ENCODE measurements at regions not wholly inside any gene's neighbourhood (a gene's known extent, or its start where the extent isn't known, plus 50 kb on each side); places are given as distances from the start of the nearest gene placed in this dataset.

GRCh38 chr10:6782378-6782777, 202.3 kb upstream of the PRKCQ start:
- TF ChIP-seq POLR2A (IDR thresholded peaks at IDR 0.05), result no peak
- TF ChIP-seq CTCF (IDR thresholded peaks at IDR 0.05 in 8 of 11, conservative IDR thresholded peaks at IDR 0.05 in 3 of 11), result no peak
